AG10803 (cell line): ENCODE measurements at regions not wholly inside any gene's neighbourhood (a gene's known extent, or its start where the extent isn't known, plus 50 kb on each side); places are given as distances from the start of the nearest gene placed in this dataset.
A peak's percentile ranks its signal among the peaks of the same experiment; 100 is the strongest.

Experiments
- DNase-seq: peaks from one replicate; pipeline ENCODE4 v3.0.0; 2010; ENCODE audit warnings: low read depth
- H3K4me3 ChIP-seq: 2 replicates; pipeline ENCODE4 v1.5.1; 2011; ENCODE audit warnings: mild to moderate bottlenecking, low read length, control low read depth
- TF ChIP-seq, protein P1 (sequence below): conservative IDR thresholded peaks from 2 replicates; pipeline ENCODE4 v1.5.1; 2011; ENCODE audit warnings: mild to moderate bottlenecking, low read length, control low read depth, inconsistent platforms

DNA sequence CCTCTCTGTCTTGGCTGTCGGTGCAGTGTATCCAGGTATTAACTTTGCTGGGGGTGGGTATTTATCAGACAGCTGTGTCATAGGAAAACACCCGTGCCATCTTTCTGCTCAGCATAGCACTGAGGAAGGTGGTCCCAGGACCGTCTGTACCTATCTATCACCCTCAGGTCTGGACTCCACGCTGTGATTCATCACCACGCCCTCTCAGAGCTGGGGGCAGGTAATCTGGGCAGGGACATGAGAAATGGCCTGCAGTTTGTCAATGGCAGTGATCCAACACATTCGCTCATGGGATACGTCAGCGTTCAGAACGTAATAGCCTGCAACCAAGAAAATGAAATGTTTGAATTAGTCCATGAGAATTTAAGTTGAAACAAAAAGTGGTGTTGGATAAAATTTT is 151.6 kb upstream of the MAP1B start:
- no peak for DNase-seq
- TF ChIP-seq, protein P1, sequence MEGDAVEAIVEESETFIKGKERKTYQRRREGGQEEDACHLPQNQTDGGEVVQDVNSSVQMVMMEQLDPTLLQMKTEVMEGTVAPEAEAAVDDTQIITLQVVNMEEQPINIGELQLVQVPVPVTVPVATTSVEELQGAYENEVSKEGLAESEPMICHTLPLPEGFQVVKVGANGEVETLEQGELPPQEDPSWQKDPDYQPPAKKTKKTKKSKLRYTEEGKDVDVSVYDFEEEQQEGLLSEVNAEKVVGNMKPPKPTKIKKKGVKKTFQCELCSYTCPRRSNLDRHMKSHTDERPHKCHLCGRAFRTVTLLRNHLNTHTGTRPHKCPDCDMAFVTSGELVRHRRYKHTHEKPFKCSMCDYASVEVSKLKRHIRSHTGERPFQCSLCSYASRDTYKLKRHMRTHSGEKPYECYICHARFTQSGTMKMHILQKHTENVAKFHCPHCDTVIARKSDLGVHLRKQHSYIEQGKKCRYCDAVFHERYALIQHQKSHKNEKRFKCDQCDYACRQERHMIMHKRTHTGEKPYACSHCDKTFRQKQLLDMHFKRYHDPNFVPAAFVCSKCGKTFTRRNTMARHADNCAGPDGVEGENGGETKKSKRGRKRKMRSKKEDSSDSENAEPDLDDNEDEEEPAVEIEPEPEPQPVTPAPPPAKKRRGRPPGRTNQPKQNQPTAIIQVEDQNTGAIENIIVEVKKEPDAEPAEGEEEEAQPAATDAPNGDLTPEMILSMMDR: no peak
- H3K4me3 ChIP-seq: no peak overlapping the region

DNA sequence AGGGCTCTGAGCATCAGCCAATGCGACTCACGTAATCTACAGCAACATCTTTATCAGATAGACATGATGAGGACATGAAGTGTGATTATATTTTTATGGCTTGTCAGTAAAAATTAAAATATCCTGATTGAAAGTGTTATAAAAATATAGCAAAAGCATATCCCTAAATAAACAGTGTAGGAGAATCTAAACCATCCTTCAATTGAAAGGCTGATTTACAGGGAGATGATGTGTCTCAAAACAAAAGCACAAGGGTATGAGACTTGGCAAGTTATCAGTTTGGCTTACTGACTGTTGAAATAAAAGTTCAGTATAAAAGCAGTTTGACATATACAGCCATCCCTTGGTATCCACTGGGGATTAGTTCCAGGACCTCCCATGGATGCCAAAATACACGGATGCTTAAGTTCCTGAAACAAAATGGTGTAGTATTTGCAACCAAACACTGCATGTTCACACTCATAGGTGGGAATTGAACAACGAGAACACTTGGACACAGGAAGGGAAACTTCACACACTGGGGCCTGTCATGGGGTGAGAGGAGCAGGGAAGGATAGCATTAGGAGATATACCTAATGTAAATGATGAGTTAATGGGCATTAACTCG is 149.9 kb upstream of the MAP1B start:
- no peak overlapping the region for H3K4me3 ChIP-seq
- TF ChIP-seq, protein P1: no peak
- DNase-seq: no peak

DNA sequence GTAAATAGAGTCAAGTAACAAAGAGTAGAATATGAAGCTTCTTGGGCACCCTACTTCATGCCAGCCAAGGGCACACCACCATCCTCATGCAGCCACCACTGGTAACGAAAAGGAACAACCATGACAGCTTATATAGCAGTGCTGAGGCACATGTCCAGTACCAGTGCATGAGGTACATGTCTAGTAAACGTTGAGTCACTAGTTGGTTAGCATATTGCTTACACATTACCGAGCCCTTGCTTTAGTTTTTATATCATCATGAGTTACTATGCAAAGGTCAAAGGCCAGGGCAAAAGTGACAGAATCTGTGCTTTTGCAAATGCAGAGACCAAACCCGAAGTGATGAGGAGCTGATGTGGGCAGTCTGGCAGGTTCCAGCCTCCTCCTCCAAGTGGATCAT is 147.1 kb upstream of the MAP1B start:
- TF ChIP-seq, protein P1: no peak
- no peak overlapping the region for H3K4me3 ChIP-seq
- DNase-seq: no peak

DNA sequence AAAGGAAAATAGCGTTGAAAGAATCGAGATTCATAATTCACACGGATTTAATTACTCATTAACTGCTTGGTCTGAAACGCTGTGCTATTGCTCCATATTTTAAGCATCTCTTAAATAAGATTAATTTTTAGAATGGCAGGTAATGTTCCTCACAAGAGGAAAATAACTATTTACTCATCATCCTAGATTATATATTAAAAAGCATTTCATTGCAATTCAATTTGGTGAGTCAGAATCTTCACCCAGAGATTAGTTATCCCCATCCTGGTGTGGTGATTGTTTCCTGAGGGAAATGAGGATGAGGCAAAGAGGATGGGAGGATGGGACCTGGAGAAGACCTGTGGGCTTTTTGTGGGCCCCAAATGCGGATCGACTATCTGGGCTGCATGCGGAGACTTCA is 145.5 kb upstream of the MAP1B start:
- TF ChIP-seq, protein P1: no peak
- no peak overlapping the region for H3K4me3 ChIP-seq
- DNase-seq: no peak

DNA sequence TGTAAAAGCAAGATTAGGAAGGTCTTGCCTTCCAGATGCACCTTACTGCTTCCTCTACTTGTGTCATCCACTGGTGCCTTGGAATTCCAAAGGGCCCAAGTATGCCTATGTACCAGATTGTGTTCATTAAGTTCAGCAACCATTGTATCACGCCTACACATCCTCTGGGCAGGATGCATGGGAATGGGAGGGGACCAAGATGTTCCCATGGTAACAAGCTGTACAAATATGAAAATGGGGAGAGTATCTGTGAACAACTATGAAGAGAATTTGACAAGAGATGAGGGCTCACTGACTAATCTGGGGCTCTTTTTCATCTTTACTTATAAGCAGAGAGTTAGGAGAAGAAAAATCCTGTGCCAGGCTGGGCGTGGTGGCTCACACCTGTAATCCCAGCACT is 137.8 kb upstream of the MAP1B start:
- peak; percentile 15 for DNase-seq
- TF ChIP-seq, protein P1: no peak

DNA sequence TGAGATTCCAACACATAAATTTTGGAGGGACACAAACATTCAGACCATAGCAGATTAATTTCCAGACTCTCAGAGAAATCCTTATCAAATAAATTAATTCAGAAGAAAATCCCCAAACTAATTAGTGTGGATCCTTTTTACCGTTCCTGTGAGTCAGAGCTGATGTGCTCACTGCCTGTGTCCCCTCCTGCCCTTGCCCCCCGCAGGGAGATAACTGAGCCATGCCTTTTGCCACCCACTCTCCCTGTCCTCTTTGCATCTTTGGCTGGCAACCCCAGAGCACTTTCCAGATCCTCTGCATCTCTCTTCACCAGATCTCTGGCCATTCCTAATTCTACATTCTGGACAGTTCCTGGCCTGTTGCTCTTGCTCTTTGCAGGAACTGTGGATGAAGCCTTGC is 135.4 kb upstream of the MAP1B start:
- TF ChIP-seq, protein P1: no peak
- H3K4me3 ChIP-seq: no peak overlapping the region
- no peak for DNase-seq

More for the DNA sequence above, 137.8 kb upstream of the MAP1B start:
- H3K4me3 ChIP-seq: no peak overlapping the region

DNA sequence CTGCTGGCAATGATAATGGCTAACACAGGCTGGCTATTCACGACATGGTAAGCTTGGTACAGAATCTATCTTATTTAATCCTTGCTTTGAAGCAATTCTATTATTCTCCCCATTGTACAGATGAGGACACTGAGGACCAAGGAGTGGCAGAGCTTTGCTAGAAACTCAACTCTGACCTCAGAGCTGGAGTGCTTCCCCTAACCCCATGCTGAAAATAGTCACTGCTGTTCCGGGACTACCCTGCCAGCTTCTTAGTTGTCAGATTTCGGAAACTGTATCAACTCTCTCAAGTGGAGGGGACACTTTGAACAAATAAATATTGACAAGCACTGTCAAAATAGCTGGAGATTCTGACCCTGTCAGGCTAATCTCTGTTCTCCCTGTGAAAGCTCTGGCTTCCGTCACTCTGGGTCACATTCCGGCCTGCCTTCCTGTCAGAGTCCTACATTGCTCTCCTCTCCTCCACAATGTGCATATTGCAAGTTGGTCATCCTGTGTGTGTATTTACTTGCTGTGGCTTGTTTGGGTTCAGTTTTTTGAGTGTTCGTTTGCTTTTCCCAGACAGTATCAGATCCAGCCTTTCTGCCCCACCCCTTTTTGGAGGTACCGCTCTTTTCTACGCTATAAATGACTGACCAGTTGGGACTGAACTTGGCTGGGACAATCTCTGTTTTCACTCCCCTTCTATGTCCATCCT is 134.3 kb upstream of the MAP1B start:
- H3K4me3 ChIP-seq: no peak overlapping the region
- no peak for DNase-seq
- TF ChIP-seq, protein P1: no peak
